MM.1S (cell line): ENCODE measurements at regions not wholly inside any gene's neighbourhood (a gene's known extent, or its start where the extent isn't known, plus 50 kb on each side); places are given as distances from the start of the nearest gene placed in this dataset.

Experiments
- DNase-seq: peaks from one replicate; pipeline ENCODE4 v3.0.0-alpha.2; 2015
- H2AFZ ChIP-seq: fragments of 300-600 bp; sonication (generic); 2 replicates; pipeline ENCODE4 v1.6.0; 2016; ENCODE audit warnings: antibody characterized with exemption, low read length
- H3F3A ChIP-seq: fragments of 300-600 bp; sonication (generic); 2 replicates; pipeline ENCODE4 v1.6.1; 2016; ENCODE audit warnings: mild to moderate bottlenecking, antibody characterized with exemption, low read length, moderate library complexity, mixed read lengths; ENCODE audit not compliant: insufficient read depth
- H3K27ac ChIP-seq: fragments of 300-600 bp; sonication (generic); 2 replicates; pipeline ENCODE4 v1.5.1; 2016; ENCODE audit warnings: mild to moderate bottlenecking, low read length
- H3K27me3 ChIP-seq: fragments of 300-600 bp; sonication (generic); replicated peaks from 2 replicates; pipeline ENCODE4 v1.6.0; 2016; ENCODE audit warnings: low read length; ENCODE audit not compliant: insufficient read depth
- H3K36me3 ChIP-seq: fragments of 300-600 bp; sonication (generic); replicated peaks from 2 replicates; pipeline ENCODE4 v1.6.1; 2016; ENCODE audit warnings: mild to moderate bottlenecking, low read length, mixed read lengths; ENCODE audit not compliant: insufficient read depth
- H3K4me1 ChIP-seq: fragments of 300-600 bp; sonication (generic); 2 replicates; pipeline ENCODE4 v1.6.1; 2016; ENCODE audit warnings: low read length, mixed read lengths
- H3K4me2 ChIP-seq: fragments of 300-600 bp; sonication (generic); 2 replicates; pipeline ENCODE4 v1.6.0; 2016; ENCODE audit warnings: low read depth, low read length
- H3K4me3 ChIP-seq: fragments of 300-600 bp; sonication (generic); 2 replicates; pipeline ENCODE4 v1.5.1; 2016; ENCODE audit warnings: low read length, mixed read lengths
- H3K79me2 ChIP-seq: fragments of 300-600 bp; sonication (generic); 2 replicates; pipeline ENCODE4 v1.6.1; 2016; ENCODE audit warnings: mixed run types, low read length, mixed read lengths
- H3K9ac ChIP-seq: fragments of 300-600 bp; sonication (generic); 2 replicates; pipeline ENCODE4 v1.6.1; 2016; ENCODE audit warnings: low read length, mixed read lengths
- H3K9me2 ChIP-seq: fragments of 300-600 bp; sonication (generic); replicated peaks from 2 replicates; pipeline ENCODE4 v1.6.1; 2016; ENCODE audit warnings: mild to moderate bottlenecking, low read length, mixed read lengths; ENCODE audit not compliant: insufficient read depth
- H3K9me3 ChIP-seq: fragments of 300-600 bp; sonication (generic); replicated peaks from 2 replicates; pipeline ENCODE4 v1.6.1; 2016; ENCODE audit warnings: mild to moderate bottlenecking, low read length, mixed read lengths; ENCODE audit not compliant: insufficient read depth
- H4K20me1 ChIP-seq: fragments of 300-600 bp; sonication (generic); 2 replicates; pipeline ENCODE4 v1.6.1; 2016; ENCODE audit warnings: mild to moderate bottlenecking, low read length, moderate library complexity, mixed read lengths; ENCODE audit not compliant: insufficient read depth
- EZH2 ChIP-seq: fragments of 300-600 bp; sonication (generic); optimal IDR thresholded peaks from 2 replicates; pipeline ENCODE3; 2017; ENCODE audit warnings: low read depth, mild to moderate bottlenecking, antibody characterized with exemption, low read length, mixed read lengths
- EZH2phosphoT487 ChIP-seq: fragments of 300-600 bp; sonication (generic); IDR thresholded peaks from 2 replicates; pipeline ENCODE4 v1.6.1; 2018; ENCODE audit warnings: antibody characterized with exemption, low read length
- TF ChIP-seq, protein P1 (sequence below): fragments of 300-600 bp; sonication (generic); IDR thresholded peaks from 2 replicates; pipeline ENCODE4 v1.5.1; 2016; ENCODE audit warnings: antibody characterized with exemption, low read length, mixed read lengths

DNA sequence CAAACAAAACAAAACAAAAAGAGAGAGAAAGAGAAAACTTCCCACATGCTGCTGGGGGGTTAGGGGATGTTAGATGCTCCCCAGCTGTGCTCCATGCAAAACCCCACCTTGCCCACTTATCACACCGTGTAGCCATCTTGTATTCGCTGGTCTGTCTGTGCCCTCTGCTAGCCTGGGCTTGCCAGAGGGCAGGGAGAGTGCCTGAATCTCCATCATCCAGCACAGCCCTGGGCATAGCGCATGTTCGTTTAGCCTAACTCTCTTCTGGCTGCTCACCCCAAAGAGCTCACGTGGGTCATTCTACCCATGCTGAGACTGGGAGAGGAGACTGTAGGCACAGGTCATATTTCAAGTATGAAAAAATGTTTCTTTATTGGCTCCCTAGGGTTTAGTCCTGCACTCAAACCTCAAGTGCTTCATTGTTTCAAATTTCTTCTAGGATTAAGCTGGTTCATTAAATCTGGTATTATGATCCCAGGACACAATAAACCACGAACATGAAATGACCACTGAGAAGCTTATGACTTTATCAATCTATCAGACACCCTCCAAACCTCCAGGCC, 100.5 kb downstream of the KCNF1 start:
- no peak overlapping the region for H3K9ac ChIP-seq
- H3K9me2 ChIP-seq: no peaks in the 10 kb centered on the region
- H3K4me2 ChIP-seq: no peak overlapping the region
- H2AFZ ChIP-seq: no peak overlapping the region
- H3F3A ChIP-seq: no peaks in the 10 kb centered on the region
- DNase-seq: no peak
- H3K27ac ChIP-seq: no peak overlapping the region
- H3K79me2 ChIP-seq: no peaks in the 10 kb centered on the region
- TF ChIP-seq EZH2 (no peak), EZH2phosphoT487 (no peak)
- TF ChIP-seq, protein P1, sequence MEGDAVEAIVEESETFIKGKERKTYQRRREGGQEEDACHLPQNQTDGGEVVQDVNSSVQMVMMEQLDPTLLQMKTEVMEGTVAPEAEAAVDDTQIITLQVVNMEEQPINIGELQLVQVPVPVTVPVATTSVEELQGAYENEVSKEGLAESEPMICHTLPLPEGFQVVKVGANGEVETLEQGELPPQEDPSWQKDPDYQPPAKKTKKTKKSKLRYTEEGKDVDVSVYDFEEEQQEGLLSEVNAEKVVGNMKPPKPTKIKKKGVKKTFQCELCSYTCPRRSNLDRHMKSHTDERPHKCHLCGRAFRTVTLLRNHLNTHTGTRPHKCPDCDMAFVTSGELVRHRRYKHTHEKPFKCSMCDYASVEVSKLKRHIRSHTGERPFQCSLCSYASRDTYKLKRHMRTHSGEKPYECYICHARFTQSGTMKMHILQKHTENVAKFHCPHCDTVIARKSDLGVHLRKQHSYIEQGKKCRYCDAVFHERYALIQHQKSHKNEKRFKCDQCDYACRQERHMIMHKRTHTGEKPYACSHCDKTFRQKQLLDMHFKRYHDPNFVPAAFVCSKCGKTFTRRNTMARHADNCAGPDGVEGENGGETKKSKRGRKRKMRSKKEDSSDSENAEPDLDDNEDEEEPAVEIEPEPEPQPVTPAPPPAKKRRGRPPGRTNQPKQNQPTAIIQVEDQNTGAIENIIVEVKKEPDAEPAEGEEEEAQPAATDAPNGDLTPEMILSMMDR: no peak
- no peaks in the 10 kb centered on the region for H3K4me1 ChIP-seq
- H3K27me3 ChIP-seq: no peaks in the 10 kb centered on the region
- H3K36me3 ChIP-seq: no peaks in the 10 kb centered on the region
- no peak overlapping the region for H3K4me3 ChIP-seq
- H4K20me1 ChIP-seq: no peaks in the 10 kb centered on the region
- no peaks in the 10 kb centered on the region for H3K9me3 ChIP-seq

DNA sequence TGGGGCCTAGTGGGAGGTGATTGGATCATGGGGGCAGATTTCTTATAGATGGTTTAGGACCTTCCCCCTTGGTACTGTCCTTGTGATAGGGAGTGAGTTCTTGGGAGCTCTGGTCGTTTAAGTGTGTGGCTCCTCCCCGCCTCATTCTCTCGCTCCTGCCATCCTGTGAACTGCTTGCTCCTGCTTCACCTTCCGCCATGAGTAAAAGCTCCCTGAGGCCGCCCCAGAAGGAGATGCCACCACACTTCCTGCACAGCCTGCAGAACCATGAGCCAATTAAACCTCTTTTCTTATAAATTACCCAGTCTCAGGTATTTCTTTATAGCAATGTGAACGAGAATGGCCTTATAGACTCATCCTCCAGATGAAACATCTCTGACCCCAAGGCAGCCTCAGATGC, 101.5 kb downstream of the KCNF1 start:
- TF ChIP-seq, protein P1: no peak
- no peak for TF ChIP-seq EZH2
- no peak for TF ChIP-seq EZH2phosphoT487
- Histone ChIP-seq H3K4me2 (no peak overlapping the region), H3K9ac (no peak overlapping the region), H3K9me3 (no peaks in the 10 kb centered on the region), H3F3A (no peaks in the 10 kb centered on the region), H2AFZ (no peak overlapping the region), H3K9me2 (no peaks in the 10 kb centered on the region), H4K20me1 (no peaks in the 10 kb centered on the region), H3K36me3 (no peaks in the 10 kb centered on the region), H3K4me1 (no peaks in the 10 kb centered on the region), H3K27ac (no peak overlapping the region), H3K79me2 (no peaks in the 10 kb centered on the region), H3K27me3 (no peaks in the 10 kb centered on the region), H3K4me3 (no peak overlapping the region)
- no peak for DNase-seq

DNA sequence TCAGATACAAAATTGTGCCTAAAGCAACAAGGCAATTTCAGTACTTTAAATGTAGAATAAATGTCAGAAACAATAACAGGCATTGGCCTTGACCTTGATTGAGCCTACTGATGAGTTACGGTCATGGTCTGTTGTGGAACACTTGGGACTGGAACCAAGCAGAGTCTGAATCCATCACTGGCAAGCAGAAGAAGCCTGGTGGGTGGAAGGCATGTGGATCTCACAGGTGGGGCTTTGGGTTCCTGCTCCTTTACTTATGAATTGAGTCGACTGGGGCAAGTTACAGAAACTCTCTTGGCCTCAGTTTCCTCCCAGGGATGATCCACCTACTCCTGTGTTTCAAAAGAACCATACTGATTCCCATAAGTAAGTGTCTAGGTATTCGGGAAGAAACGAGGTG, 102.3 kb downstream of the KCNF1 start:
- Histone ChIP-seq H3K36me3 (no peaks in the 10 kb centered on the region), H3K4me3 (no peak overlapping the region), H3K27ac (no peak overlapping the region), H3K9me2 (no peaks in the 10 kb centered on the region), H3K4me2 (no peak overlapping the region), H3K4me1 (no peaks in the 10 kb centered on the region), H3K9ac (no peak overlapping the region), H3K79me2 (no peaks in the 10 kb centered on the region), H3K27me3 (no peaks in the 10 kb centered on the region), H3K9me3 (no peaks in the 10 kb centered on the region), H2AFZ (no peak overlapping the region), H4K20me1 (no peaks in the 10 kb centered on the region), H3F3A (no peaks in the 10 kb centered on the region)
- DNase-seq: no peak
- TF ChIP-seq EZH2: no peak
- TF ChIP-seq EZH2phosphoT487: no peak
- TF ChIP-seq, protein P1: no peak
